ENCODE measurements at regions not wholly inside any gene's neighbourhood (a gene's known extent, or its start where the extent isn't known, plus 50 kb on each side); places are given as distances from the start of the nearest gene placed in this dataset.
"Not testable (repeated sequence)": the region's sequence is repeated elsewhere in the genome, so short reads cannot be mapped to it uniquely, and the experiment has no call there.

GRCh38 chr6:156598071-156598854 is 178.9 kb upstream of the ARID1B start:
- ATAC-seq (replicated peaks) (peak in 1 of 2 donors; percentile 31), DNase-seq (no peak)
- H3K4me1 Mint-ChIP-seq = peaks cover 20 to 24% of the 10 kb centered on the region in 2 donors
- H3K9me3 Mint-ChIP-seq = peaks cover 0 to 2% of the 10 kb centered on the region in 2 donors
- H3K27ac Mint-ChIP-seq = no peak overlapping the region
- H3K4me3 Mint-ChIP-seq = peak overlapping the region in 1 of 2 donors; percentile 74
- H3K36me3 Mint-ChIP-seq = no peaks in the 10 kb centered on the region
- peaks cover 10 to 13% of the 10 kb centered on the region in 2 donors for H3K27me3 Mint-ChIP-seq

GRCh38 chr6:156597095-156597494 is 180.1 kb upstream of the ARID1B start:
- ATAC-seq (replicated peaks) = no peak

DNA sequence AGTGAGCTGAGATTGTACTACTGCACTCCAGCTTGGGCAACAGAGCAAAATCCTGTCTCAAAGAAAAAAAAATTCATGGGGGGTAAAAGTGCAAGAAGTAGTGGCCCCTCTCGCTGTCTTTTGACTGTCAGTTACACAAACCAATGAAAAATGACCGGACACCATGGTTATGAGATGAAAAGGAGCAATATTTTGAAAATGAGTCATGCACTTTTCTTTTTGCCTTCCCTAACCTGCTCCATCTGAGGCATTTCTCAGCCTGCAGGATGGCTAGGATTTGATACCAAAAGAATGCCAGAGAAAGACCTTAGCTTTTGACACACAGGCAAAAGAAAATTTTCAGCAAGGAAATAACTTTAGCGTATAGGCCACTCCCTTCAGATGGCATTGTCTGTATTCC is 181.7 kb upstream of the ARID1B start:
- DNase-seq (no peak), ATAC-seq (replicated peaks) (no peak)
- Mint-ChIP-seq H3K27ac (no peak overlapping the region), H3K9me3 (peaks cover 0 to 2% of the 10 kb centered on the region in 2 donors), H3K4me3 (no peak overlapping the region), H3K36me3 (no peaks in the 10 kb centered on the region), H3K27me3 (peaks cover 10 to 13% of the 10 kb centered on the region in 2 donors), H3K4me1 (peaks cover 12 to 15% of the 10 kb centered on the region in 2 donors)

More at GRCh38 chr6:156597095-156597494, 180.1 kb upstream of the ARID1B start:
- Mint-ChIP-seq H3K4me1 (peaks cover 18 to 21% of the 10 kb centered on the region in 2 donors), H3K27me3 (peaks cover 10 to 13% of the 10 kb centered on the region in 2 donors), H3K9me3 (peaks cover 0 to 2% of the 10 kb centered on the region in 2 donors), H3K27ac (no peak overlapping the region), H3K4me3 (no peak overlapping the region), H3K36me3 (no peaks in the 10 kb centered on the region)
- no peak for DNase-seq

DNA sequence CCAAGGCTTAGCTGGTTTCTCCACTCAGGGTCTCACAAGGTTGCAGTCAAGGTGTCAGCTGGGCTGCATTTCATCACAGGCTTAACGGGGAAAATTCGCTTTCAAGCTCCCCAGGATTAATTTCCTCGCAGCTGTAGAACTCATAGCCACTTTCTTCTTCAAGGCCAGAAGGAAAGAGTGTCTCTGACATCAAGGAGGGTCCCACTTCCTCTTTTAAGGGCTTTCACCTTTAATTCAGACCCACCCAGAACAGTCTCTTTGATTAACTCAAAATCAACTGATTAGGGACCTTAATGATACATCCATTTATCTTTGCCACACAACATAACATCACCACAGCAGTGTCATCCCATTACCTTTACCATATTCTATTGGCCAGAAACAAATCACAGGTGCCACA is 183.3 kb upstream of the ARID1B start:
- H3K4me1 Mint-ChIP-seq = peaks cover 10% of the 10 kb centered on the region in 2 donors

DNA sequence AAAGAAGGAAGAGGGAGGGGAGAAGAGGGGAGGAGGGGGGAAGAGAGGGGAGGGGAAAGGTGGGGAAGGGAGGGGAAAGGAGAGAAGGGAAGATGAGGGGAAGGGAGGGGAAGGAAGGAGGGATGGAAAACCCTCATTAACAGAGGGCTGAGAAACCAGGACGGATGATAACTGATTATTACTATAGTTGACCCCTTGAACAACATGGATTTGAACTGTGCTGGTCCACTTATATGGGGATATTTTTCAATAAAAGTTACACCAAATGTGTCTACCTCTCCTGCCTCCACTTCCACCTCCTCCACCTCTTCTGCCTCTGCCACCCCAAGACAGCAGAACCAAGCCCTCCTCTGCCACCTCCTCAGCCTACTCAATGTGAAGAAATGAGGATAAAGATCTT is 184.1 kb upstream of the ARID1B start:
- H3K4me1 Mint-ChIP-seq = peaks cover 2 to 3% of the 10 kb centered on the region in 2 donors
- peaks cover 4 to 7% of the 10 kb centered on the region in 2 donors for H3K27me3 Mint-ChIP-seq
- H3K4me3 Mint-ChIP-seq = no peak overlapping the region
- peaks cover 0 to 2% of the 10 kb centered on the region in 2 donors for H3K9me3 Mint-ChIP-seq
- H3K27ac Mint-ChIP-seq = no peak overlapping the region
- DNase-seq (no peak), ATAC-seq (replicated peaks) (no peak)
- no peaks in the 10 kb centered on the region for H3K36me3 Mint-ChIP-seq

More for the DNA sequence above, 183.3 kb upstream of the ARID1B start:
- Mint-ChIP-seq H3K27me3 (peaks cover 4 to 7% of the 10 kb centered on the region in 2 donors), H3K9me3 (peaks cover 0 to 2% of the 10 kb centered on the region in 2 donors), H3K27ac (no peak overlapping the region), H3K4me3 (no peak overlapping the region), H3K36me3 (no peaks in the 10 kb centered on the region)
- ATAC-seq (replicated peaks) = no peak
- DNase-seq = no peak

- H3K4me1 Mint-ChIP-seq = peaks cover 4 to 11% of the 10 kb centered on the region in 2 donors
- ATAC-seq (replicated peaks) = no peak
- no peaks in the 10 kb centered on the region for H3K27me3 Mint-ChIP-seq
- no peak overlapping the region for H3K4me3 Mint-ChIP-seq
- peaks cover 0 to 4% of the 10 kb centered on the region in 2 donors for H3K9me3 Mint-ChIP-seq
- H3K27ac Mint-ChIP-seq = no peak overlapping the region
- DNase-seq = no peak
- no peaks in the 10 kb centered on the region for H3K36me3 Mint-ChIP-seq
Measured at GRCh38 chr6:156590482-156590881, 186.7 kb upstream of the ARID1B start.

GRCh38 chr6:156589281-156589680 is 187.9 kb upstream of the ARID1B start:
- H3K36me3 Mint-ChIP-seq = no peaks in the 10 kb centered on the region
- H3K4me3 Mint-ChIP-seq = no peak overlapping the region
- H3K27me3 Mint-ChIP-seq = no peaks in the 10 kb centered on the region
- ATAC-seq (replicated peaks) (no peak), DNase-seq (no peak)
- H3K9me3 Mint-ChIP-seq = peaks cover 0 to 4% of the 10 kb centered on the region in 2 donors
- no peak overlapping the region for H3K27ac Mint-ChIP-seq
- H3K4me1 Mint-ChIP-seq = peaks cover 4 to 11% of the 10 kb centered on the region in 2 donors

GRCh38 chr6:156587751-156588301 is 189.4 kb upstream of the ARID1B start:
- Mint-ChIP-seq H3K36me3 (no peaks in the 10 kb centered on the region), H3K27me3 (no peaks in the 10 kb centered on the region), H3K4me1 (peaks cover 2 to 11% of the 10 kb centered on the region in 2 donors), H3K4me3 (no peak overlapping the region), H3K27ac (no peak overlapping the region), H3K9me3 (peaks cover 0 to 2% of the 10 kb centered on the region in 2 donors)
- no peak for DNase-seq
- no peak for ATAC-seq (replicated peaks)

GRCh38 chr6:156587071-156587470 is 190.1 kb upstream of the ARID1B start:
- Mint-ChIP-seq H3K4me1 (peaks cover 2 to 11% of the 10 kb centered on the region in 2 donors), H3K36me3 (no peaks in the 10 kb centered on the region), H3K27me3 (no peaks in the 10 kb centered on the region), H3K27ac (no peak overlapping the region), H3K4me3 (no peak overlapping the region), H3K9me3 (peaks cover 0 to 2% of the 10 kb centered on the region in 2 donors)
- DNase-seq = no peak
- peak in 1 of 2 donors; percentile 19 for ATAC-seq (replicated peaks)

DNA sequence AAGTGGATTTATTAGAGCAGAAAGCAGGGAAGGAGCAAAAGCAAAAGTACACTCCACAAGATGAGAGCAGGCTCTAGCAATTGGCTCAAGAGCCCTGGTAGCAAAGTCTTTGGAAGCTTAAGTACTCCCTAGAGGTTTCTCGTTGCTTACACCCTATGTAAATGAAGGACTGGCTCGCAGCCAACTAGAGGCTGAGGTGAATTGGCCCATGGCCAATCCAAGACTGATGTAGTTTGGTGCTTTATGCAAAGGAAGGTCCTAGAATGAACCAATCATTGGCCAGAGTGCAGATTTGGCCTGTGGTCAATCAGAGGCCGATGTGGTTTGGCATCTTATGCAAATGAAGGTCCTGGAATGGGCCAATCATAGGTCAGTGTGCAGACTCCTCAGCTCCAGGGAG is 191.3 kb upstream of the ARID1B start:
- ATAC-seq (replicated peaks) (no peak), DNase-seq (no peak)
- Mint-ChIP-seq H3K27ac (no peak overlapping the region), H3K27me3 (no peaks in the 10 kb centered on the region), H3K9me3 (peaks cover 0 to 2% of the 10 kb centered on the region in 2 donors), H3K4me3 (no peak overlapping the region), H3K36me3 (no peaks in the 10 kb centered on the region), H3K4me1 (peaks cover 2 to 11% of the 10 kb centered on the region in 2 donors)

- not testable (repeated sequence) for H3K27me3 Mint-ChIP-seq; DNase-seq; H3K4me3 Mint-ChIP-seq; H3K9me3 Mint-ChIP-seq; ATAC-seq (replicated peaks); H3K27ac Mint-ChIP-seq; H3K36me3 Mint-ChIP-seq
- H3K4me1 Mint-ChIP-seq = peaks cover 2 to 11% of the 10 kb centered on the region in 2 donors
Measured at GRCh38 chr6:156584121-156584520, 193.1 kb upstream of the ARID1B start.

DNA sequence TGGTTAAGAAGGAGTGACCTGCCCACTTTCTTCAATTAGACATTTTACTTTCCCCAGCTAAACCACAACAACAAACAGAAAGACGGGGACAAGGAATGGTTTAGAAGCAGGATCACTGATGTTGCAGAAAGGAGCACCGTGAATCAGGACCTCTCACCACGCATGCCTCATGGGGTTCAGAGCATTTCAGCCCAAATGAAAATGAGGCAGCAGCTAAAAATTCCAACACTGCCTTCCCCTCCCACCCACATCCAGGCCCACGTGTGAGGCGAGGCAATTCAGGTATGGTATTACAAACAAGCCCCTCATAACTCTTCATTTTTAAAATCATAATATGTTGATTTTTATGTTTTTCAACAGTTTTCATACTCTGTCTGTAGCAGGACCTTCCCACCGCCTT is 194.1 kb upstream of the ARID1B start:
- no peaks in the 10 kb centered on the region for H3K27me3 Mint-ChIP-seq
- peaks cover 11% of the 10 kb centered on the region in 2 donors for H3K9me3 Mint-ChIP-seq
- no peak overlapping the region for H3K4me3 Mint-ChIP-seq
- peaks cover 5 to 13% of the 10 kb centered on the region in 2 donors for H3K36me3 Mint-ChIP-seq
- no peak for ATAC-seq (replicated peaks)
- DNase-seq = no peak
- H3K27ac Mint-ChIP-seq = no peak overlapping the region
- H3K4me1 Mint-ChIP-seq = peaks cover 2 to 11% of the 10 kb centered on the region in 2 donors

GRCh38 chr6:156582509-156582992 is 194.6 kb upstream of the ARID1B start:
- no peak for ATAC-seq (replicated peaks)
- Mint-ChIP-seq H3K27ac (no peak overlapping the region), H3K27me3 (no peaks in the 10 kb centered on the region), H3K4me1 (peaks cover 0 to 10% of the 10 kb centered on the region in 2 donors), H3K4me3 (no peak overlapping the region), H3K36me3 (peaks cover 5 to 15% of the 10 kb centered on the region in 2 donors), H3K9me3 (peaks cover 11% of the 10 kb centered on the region in 2 donors)
- no peak for DNase-seq

DNA sequence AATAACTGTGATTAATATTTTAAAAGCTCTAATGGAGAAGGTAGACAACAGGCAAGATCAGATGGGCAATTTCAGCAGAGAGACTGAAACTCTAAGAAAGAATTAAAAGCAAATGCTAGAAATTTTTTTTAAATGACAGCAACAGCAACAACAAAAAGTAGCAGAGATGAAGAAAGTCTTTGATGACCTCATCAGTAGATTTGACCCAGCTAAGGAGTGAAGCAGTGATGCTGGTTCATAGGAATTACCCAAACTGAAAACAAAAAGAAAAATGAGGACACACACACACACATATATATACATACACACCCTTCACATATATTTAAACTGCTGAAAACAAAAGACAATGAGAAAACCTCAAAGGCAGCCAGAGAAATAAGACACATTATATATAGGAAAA is 197.6 kb upstream of the ARID1B start:
- Mint-ChIP-seq H3K36me3 (peaks cover 15 to 32% of the 10 kb centered on the region in 2 donors), H3K4me3 (no peak overlapping the region), H3K27me3 (no peaks in the 10 kb centered on the region), H3K9me3 (peaks cover 21 to 22% of the 10 kb centered on the region in 2 donors), H3K27ac (no peak overlapping the region), H3K4me1 (peaks cover 0 to under 1% of the 10 kb centered on the region in 2 donors)
- ATAC-seq (replicated peaks) = no peak
- DNase-seq = no peak
